ENCODE measurements at regions not wholly inside any gene's neighbourhood (a gene's known extent, or its start where the extent isn't known, plus 50 kb on each side); places are given as distances from the start of the nearest gene placed in this dataset.

- POLR2A ChIA-PET, result no interaction called here
- TF ChIP-seq CTCF (IDR thresholded peaks at IDR 0.05; ENCODE audit: insufficient read depth, low read length, missing control alignments), result no peak
- CTCF ChIA-PET, result interaction anchor here (0.9 to 1.9 kb wide), 2 partner anchors 17 to 124 kb away, joined by 3 to 4 read pairs; no protein-coding TSS in a partner anchor
- DNase-seq (ENCODE audit: low read depth, low spot score), result no peak
- H3K4me3 ChIP-seq (ENCODE audit: low read depth, low read length), result no peak overlapping the region
These were observed 75.7 kb upstream of the THUMPD2 start for GRCh38 chr2:39854771-39855170.

- CTCF ChIA-PET, result interaction anchor here (2.6 kb wide), 1 partner anchor 15 kb away, joined by 10 read pairs; no protein-coding TSS in a partner anchor
- DNase-seq (ENCODE audit: low read depth, low spot score), result no peak
- no peak overlapping the region for H3K4me3 ChIP-seq (ENCODE audit: low read depth, low read length)
- POLR2A ChIA-PET, result no interaction called here
- TF ChIP-seq CTCF (IDR thresholded peaks at IDR 0.05; ENCODE audit: insufficient read depth, low read length, missing control alignments), result no peak
These were observed 73.8 kb upstream of the THUMPD2 start for GRCh38 chr2:39852831-39853230.

- POLR2A ChIA-PET, result interaction anchor here (1.2 kb wide), 1 partner anchor 19 kb away, joined by 3 read pairs; no protein-coding TSS in a partner anchor
- peak; percentile 21 for DNase-seq (ENCODE audit: low read depth, low spot score)
- CTCF ChIA-PET, result interaction anchor here (0.7 to 2.6 kb wide), 3 partner anchors 14 to 74 kb away, joined by 3 to 10 read pairs (median 6); no protein-coding TSS in a partner anchor
- H3K4me3 ChIP-seq (ENCODE audit: low read depth, low read length), result peak overlapping the region; percentile 20
- TF ChIP-seq CTCF (IDR thresholded peaks at IDR 0.05; ENCODE audit: insufficient read depth, low read length, missing control alignments), result peak; percentile 11
These were observed 72.6 kb upstream of the THUMPD2 start for GRCh38 chr2:39851651-39852110.

GRCh38 chr2:39851251-39851650 lies 72.2 kb upstream of the THUMPD2 start:
- ChIA-PET POLR2A (interaction anchor here (1.2 kb wide), 1 partner anchor 20 kb away, joined by 3 read pairs; no protein-coding TSS in a partner anchor), CTCF (interaction anchor here (1.6 to 2.6 kb wide), 2 partner anchors 13 to 59 kb away, joined by 6 to 10 read pairs; no protein-coding TSS in a partner anchor)
- no peak for DNase-seq (ENCODE audit: low read depth, low spot score)
- H3K4me3 ChIP-seq (ENCODE audit: low read depth, low read length), result peak overlapping the region; percentile 20; the same call in 1 of the 2 replicates
- no peak for TF ChIP-seq CTCF (IDR thresholded peaks at IDR 0.05; ENCODE audit: insufficient read depth, low read length, missing control alignments)

GRCh38 chr2:39849982-39850526 lies 71.0 kb upstream of the THUMPD2 start:
- CTCF ChIA-PET, result no interaction called here
- no peak for DNase-seq (ENCODE audit: low read depth, low spot score)
- H3K4me3 ChIP-seq (ENCODE audit: low read depth, low read length), result no peak overlapping the region
- POLR2A ChIA-PET, result no interaction called here
- no peak for TF ChIP-seq CTCF (IDR thresholded peaks at IDR 0.05; ENCODE audit: insufficient read depth, low read length, missing control alignments)

GRCh38 chr2:39849064-39849463 lies 70.0 kb upstream of the THUMPD2 start:
- no peak overlapping the region for H3K4me3 ChIP-seq (ENCODE audit: low read depth, low read length)
- ChIA-PET POLR2A (no interaction called here), CTCF (interaction anchor here (1.0 to 1.4 kb wide), 3 partner anchors 9 to 1850 kb away, joined by 3 to 5 read pairs (median 3); no protein-coding TSS in a partner anchor)
- no peak for DNase-seq (ENCODE audit: low read depth, low spot score)
- no peak for TF ChIP-seq CTCF (IDR thresholded peaks at IDR 0.05; ENCODE audit: insufficient read depth, low read length, missing control alignments)
